COR-L47 (cell line): ENCODE measurements at regions not wholly inside any gene's neighbourhood (a gene's known extent, or its start where the extent isn't known, plus 50 kb on each side); places are given as distances from the start of the nearest gene placed in this dataset.

Experiments used
- DNase-seq: peaks from one replicate; lab custom pipeline; 2025; lab: John Stamatoyannopoulos, UW

DNA sequence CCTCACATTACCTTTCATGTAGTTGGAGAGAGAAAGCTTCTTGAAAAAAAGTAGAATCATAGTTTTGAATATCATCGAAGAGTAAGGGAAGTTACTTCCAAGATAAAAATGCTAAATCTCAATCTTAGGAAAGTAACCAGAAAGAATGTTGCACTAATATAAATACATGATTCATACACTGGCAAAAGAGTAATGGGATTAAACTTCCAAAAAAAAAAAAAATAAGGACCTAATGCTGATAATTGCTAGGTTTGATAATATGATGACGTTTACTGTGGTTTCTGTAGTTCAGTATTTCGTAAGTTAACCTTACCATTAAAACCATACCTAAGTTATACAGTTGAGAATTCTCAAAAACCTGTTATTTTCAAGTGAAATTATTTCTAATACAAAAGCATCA is 573.8 kb upstream of the CDH9 start:
- no peak for DNase-seq

DNA sequence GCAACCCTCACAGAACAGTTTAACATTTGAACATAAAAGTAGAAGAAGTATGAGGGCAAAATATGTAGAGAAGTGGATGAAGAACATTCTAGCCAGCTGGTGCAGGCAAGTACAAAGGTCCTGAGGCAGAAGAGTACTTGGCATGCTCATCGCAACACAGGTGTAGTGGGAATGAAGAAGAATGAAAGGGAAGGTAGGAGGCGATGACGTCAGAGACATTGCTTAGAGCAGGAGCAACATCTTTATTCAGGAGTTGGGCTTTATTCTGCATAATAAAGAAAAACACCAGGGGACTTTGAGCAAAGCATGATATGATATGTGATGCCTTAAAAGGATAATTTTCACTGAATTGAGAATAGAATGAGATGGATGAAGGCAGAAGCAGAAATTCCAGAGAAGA is 570.6 kb upstream of the CDH9 start:
- no peak for DNase-seq

DNA sequence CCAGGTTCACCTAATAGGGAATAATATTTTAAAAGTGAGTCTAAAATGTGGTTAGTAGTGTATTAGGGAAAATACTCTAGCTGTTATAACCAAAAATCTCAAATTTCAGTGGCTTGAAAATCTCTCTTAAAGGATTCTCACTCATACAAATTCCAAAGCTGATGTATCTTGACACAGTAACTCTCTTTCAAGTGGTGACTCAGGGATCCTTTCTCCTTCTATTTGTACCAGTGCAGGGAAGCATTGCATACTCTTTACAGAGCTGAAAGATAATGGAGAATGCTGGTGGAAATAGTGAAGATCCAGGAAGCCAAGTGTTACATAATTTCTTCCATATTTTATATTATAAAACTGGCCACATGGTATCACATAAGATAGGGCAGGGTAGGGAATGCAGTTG is 560.2 kb upstream of the CDH9 start:
- DNase-seq: no peak

DNA sequence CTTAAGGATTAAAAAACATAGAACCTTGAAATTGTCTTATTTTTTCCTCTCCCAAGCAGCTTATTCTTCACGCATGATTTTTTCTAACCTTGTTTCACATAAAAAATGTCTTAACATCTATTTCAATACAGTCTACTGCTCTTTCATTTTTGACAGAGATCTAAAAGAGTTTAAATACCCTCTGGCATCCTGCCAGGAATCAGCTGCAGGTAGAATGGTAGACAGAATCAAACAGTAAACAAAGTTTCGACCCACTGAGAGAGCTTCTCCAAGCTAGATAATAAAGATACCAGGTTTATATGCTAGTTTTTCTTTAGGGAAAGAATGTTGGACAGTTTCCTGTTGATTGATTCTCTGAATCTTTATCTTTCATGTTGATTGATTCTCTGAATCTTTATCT is 555.8 kb upstream of the CDH9 start:
- DNase-seq: peak; percentile 59

DNA sequence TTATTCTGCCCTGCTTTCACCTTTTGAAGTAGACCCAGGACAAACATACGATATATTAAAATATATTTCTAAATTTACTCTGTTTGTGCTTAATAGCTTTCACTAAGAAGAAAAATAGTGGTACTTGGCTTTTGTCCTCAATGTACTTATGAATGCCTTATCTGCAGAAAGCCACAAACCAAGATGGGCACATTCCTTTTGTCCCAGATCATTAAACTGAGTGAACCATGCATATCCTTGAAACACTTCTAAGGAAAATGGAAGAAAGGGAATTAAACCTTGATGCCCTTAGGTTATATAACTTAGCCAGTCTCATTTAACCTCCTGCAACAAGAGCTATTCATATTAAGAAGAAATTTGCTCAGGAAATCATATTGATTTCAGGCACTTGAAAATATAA is 553.8 kb upstream of the CDH9 start:
- DNase-seq: no peak

DNA sequence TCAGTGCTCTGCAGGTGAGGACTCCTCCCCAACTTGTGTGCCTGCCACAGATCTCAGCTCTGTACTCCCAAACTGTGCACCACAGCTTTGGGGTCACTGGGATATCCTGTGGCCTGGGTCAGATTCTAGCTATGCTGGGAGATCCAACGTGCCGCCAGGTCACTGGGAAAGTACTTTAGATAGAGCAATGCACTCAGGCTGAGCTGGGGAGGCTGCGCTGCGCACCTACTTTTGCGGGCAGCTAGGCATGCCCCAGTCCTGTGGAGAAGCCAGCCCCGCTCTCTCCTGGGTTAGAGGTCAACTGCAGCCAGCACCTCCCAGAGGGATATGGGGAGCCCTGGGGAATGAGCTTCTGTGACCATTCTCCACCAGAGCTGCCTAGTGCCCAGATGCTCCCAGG is 552.1 kb upstream of the CDH9 start:
- DNase-seq: no peak

DNA sequence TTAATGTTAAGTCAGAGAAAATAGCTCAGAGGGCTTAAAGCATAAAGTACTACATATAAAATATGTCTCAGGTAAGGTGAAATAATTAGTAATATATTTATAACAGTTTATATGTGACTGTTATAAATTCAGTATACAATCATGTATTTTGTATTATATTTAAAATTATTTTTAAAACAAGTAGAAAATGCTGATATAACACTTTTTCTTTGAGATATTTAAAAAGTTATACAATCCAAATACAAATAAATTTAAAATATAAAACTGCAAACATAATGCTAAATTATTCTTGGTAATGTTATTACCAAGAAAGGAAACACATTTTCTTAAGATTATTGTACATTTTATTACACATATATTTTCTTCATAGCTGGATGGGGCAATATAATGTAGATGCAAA is 539.9 kb upstream of the CDH9 start:
- DNase-seq: no peak

DNA sequence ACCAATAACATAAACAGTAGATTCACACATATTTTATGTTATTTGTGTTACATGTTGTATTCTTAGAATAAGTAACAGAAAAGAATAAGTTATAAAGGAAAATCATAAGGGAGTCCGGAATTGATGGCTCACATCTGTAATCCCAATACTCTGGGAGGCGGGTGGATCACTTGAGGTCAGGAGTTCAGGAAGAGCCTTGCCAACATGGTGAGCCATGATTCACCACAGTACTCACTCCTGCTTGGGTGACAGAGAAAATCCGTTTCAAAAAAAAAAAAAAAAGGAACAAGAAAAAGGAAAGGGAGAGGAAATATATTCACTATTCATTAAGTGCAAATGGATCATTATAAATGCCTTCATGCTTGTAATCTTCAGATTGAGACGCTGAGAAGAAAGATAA is 533.3 kb upstream of the CDH9 start:
- DNase-seq: no peak

DNA sequence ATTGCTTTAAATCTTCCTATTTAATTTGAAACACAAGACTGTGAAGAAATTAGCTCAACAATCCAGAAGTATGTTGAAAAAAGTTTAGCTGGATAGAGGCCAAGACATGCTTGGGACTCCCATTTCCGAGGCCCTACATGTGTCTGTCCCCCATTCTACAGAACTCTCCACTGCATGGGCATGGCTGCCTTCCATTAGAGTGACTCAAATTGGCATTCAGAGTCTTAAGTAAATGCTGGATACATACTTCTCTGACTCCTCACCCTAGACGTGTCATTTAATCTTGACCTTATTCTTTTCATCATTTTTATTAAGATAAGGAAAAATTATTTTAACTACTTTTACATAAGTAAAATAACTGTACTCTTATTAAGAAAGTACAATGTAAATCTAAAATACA is 530.4 kb upstream of the CDH9 start:
- DNase-seq: no peak

DNA sequence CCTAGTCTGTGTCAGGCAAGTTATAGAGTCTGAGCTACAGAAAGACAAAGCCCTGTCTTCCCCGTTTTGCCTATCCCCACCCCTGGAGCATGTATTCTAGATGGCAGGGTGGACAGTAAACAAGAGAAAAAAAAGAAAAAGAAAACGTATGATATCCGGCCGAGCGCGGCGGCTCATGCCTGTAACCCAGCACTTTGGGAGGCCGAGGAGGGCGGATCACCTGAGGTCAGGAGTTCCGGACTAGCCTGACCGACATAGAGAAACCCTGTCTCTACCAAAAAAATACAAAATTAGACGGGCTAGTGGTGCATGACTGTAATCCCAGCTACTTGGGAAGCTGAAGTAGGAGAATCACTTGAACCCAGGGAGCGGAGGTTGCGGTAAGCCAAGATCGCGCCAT is 523.0 kb upstream of the CDH9 start:
- DNase-seq: no peak

DNA sequence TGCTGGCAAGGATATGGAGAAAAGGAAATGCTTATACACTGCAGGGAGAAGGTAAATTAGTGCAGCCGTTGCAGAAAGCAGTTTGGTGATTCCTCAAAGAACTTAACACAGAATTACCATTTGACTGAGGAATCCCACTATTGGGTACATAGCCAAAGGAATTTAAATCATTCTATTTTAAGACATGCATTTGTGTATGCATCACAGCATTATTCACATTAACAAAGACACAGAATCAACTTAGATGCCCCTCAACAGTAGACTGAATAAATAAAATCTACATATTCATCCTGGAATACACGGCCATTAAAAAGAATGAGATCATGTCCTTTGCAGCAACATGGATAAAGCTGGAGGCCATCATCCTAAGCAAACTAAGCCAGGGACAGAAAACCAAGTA is 510.1 kb upstream of the CDH9 start:
- no peak for DNase-seq

DNA sequence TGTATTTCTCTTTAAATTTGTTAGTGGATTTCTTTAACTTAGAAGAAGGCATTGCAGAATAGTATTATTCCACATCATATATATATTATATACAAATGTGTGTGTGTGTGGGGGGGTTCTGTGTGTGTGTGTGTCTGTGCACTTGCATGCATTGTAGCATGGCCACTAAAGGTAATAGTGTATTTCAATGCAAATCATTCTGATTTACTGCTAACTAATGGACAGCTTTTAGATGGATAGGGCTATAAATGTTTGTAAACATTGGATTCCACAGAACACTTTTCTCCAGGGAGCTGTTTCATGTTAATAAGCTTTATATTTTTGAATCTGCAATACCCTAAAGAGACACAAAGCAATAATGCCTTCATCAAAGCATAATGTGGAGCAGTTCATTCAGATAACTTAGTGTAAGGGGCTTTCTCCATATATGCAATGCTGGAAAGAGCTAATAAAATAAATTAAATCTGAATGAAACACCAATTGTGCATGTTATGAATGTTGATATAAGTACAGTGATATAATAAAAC is 496.7 kb upstream of the CDH9 start:
- DNase-seq: no peak

DNA sequence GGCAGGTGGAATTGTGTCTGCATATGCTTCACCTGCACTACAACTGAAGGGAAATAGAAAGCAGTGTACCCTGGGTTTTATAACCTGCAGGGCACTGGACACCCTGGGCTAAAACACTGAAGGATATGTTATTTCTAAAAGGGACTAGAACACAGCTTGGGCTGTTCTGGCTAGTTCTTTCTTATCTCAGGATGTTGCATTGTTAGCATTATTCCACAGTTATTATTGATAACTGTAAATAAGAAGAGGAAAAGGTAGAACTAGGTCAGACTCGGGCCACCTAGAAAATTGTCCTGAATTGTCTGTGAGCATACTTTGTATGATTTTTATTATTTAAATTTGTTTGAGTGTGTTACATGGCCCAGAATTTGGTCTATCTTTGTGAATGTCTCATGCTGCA is 493.9 kb upstream of the CDH9 start:
- DNase-seq: no peak

DNA sequence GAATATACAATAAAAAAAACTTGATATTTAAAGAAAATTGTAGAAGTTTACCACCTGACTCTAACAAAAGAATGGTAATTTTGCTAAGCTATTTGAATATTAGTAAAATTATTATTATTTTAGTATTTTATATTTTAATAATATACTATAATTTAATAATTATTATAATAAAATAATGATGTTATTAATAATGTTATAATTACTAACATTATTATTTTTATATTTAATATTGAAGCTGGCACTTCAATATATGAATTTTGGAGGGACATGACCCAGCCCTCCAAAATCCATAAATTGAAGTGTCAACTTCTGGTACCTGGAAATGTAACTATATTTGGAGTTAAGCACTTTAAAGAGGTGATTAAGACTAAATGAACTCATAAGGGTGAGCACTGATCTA is 486.1 kb upstream of the CDH9 start:
- no peak for DNase-seq

DNA sequence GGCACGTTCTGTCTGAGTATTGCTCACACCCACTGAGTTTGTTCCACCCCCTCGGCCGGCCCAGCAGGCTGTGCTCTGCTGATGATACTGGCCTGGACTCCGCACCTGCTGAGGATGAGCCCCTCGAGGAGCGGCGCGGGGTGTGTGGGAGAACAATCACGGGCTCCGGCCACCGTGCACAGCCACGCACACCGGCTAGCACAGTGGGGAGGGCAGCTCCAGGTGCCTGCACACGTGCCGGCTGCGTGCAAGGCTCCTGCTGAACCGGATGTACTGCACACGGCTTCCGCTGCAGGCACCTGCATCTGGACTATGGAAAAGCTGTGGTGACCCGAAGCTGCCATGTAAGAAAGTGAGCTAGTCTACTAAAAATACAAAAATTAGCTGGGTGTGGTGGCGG is 485.2 kb upstream of the CDH9 start:
- no peak for DNase-seq

DNA sequence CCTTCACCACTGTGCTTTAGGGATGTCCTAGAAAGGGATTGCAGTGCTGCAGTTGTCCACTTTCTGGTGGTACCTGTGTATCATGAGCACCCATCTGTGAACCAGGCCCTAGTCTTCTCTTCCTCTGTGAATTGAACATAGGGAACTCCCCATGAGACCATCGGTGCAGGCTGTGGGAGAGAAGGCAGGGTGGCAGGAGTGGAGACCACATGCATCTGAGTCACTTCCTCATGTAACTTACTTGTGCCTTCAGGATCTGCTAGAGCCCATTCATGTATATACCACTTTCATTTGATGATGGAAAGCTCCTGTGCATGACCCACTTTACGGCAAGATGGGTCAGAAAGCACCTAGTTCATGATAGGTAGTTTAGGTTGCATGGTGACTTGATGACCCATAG is 478.1 kb upstream of the CDH9 start:
- no peak for DNase-seq

DNA sequence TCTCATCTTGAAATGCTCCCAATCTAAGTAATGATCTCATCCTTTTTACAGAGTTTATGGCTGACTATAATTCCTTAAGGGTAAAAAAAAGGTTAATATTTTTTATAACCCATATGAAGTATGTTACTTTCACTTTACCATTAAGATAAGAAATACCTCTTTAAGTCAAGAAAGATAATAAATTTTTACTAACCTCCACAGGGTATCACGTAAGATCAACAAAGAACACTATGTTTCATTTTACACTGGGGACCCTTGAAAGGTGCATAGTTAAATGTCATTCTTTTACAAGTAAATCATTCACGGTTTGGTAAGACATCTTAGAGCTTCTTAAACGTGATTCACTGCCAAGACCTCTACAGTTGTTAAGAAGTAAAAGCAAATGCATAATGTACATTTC is 472.7 kb upstream of the CDH9 start:
- DNase-seq: no peak

DNA sequence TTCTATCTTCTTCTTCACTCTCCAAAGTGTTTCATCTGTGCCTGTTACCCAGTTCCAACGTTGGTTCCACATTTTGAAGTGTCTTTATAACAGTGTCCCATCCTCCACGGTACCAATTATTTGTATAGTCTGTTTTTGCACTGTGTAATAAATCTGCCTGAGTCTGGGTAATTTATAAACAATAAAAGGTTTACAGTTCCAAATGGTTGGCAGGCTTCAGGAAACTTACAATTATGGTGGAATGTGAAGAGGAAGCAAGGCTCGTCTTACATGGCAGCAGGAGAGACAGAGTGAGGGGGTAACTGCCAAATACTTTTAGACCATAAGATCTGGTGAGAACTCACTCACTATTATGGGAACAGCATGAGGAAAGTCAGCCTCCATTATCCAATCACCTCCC is 465.4 kb upstream of the CDH9 start:
- DNase-seq: no peak

DNA sequence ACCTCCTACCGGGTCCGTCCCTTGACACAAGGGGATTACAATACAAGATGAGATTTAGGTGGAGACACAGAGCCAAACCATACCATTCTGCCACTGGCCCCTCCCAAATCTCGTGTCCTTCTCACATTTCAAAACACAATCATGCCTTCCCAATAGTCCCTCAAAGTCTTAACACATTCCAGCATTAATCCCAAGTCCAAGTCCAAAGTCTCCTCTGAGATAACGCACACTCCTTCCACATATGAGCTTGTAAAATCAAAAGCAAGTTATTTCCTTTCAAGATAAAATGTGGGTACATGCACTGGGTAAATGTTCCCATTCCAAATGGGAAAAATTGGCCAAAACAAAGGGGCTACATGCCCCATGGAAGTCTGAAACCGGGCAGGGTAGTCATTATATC is 463.9 kb upstream of the CDH9 start:
- no peak for DNase-seq

DNA sequence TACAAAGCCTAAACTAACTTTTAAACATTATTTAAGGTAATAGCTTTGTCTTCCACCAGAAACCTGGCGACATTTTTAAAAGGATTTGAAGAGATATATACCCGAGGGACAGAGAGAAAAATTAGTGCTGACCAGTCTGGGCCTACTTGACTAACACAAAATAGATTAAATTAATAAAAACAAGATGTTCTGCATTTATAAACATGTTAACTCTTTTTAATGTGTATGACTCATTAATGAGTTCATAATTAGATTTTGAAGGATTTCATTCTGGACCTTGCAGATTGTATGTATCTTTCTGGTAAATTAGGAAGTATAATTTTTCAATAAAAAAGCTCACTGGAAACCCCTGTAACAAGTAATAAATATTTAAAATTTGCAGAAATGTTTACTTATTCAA is 459.1 kb upstream of the CDH9 start:
- no peak for DNase-seq

DNA sequence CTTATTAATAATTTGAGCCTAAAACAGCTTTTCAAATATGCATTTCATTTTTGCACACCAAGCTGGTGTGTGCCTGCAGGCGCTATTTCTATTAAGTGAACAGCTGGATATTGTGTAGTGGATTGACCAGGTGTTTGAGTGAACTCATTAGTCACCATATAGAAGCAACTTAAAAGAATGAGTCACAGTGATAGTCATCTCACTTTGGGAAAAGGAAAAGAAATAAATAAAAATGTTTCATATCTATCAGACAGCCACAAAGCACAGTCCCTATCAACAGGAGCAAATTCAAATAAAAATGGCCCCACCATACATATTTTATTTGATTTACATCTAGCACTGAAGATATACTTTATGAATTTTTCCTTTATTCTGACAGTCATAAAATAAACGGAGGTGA is 456.5 kb upstream of the CDH9 start:
- DNase-seq: no peak

DNA sequence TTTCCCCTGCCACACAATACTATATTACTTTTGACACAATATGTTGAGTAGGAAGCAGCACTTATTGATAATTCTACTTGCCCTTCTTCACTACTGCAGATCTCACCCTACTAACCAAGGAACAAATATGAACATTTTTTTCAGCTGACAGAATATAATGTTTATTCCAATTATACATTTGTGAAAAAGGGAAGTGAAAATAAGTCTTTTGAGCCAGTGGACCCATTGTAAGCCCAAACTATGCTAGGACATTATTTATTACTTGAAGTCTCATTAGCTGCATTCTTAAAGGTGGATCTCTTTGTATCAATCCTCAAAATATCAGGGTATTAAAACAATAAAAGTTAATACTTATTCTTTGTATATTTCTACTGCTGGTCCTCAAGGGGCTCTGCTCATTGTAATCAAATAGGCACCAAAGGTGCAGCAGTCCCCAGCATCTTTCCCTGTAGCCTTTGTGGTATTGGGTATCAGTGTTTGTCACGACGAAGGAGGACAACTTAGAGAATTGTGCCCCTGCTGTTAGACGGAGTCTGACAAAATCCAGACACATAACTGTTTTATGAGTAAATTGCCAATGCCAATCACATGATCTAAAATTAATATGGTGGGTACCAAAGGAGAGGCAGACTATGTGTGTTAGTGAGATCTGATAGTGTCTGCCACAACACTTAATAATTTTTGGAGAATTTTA is 453.5 kb upstream of the CDH9 start:
- DNase-seq: no peak

DNA sequence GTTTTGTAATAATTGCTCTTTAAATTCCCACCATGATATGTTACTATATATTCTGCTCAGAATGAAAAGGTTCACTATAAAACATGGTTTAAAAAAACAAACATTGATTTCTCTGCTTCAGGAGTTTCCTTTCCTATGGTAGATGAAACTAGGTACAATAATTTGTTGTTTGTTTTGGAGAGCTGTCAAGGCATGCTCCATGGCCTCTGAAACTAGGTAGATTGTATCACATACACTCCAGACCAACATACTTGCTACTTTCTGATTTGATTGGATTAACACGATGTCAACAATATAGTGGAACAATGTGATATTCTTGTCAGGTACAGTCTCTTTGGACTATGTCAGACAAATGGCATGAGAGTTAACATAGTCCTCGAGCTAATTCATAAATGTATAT is 452.7 kb upstream of the CDH9 start:
- no peak for DNase-seq

DNA sequence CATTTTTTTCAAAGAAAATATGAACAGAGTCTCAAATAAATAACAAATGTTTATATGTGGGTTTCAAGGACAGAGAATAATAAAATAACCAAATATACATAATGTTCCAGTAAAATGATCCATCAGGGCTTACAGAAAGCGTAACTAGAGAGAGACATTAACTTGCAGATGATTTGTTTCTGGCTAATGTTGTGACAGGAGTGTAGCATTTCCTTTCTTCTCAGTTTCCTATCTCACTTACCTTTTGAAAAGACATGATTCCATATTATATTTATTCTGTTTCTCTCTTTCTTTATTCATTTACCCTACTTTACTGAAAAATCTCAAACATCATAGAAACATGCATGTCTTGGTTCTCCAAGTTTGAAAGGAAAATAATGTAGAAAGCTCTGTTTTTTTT is 451.3 kb upstream of the CDH9 start:
- no peak for DNase-seq

DNA sequence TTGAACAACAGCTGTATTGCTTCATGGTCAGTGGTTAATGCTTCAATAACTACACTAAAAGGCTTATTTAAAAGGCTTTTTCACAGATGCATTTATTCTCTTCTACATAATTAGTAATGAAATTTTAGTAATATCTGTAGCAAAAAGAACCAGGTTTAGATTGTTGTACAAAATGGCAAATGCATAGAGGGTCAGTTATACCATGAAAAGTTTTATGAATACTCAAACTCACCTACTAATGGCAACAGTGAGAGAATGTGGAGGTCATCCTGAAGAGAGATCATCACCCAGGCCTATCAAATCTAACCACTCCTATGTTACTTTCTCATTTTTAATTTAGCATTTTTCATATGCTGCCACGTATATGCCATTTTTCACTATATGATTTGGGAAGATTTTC is 444.3 kb upstream of the CDH9 start:
- DNase-seq: no peak
